Epithelial cell of proximal tubule (primary cell): ENCODE measurements at regions not wholly inside any gene's neighbourhood (a gene's known extent, or its start where the extent isn't known, plus 50 kb on each side); places are given as distances from the start of the nearest gene placed in this dataset.

Source experiments
- DNase-seq: peaks from one replicate; pipeline ENCODE4 v3.0.0-alpha.2; 2011; ENCODE audit warnings: low read depth
- H3K4me3 ChIP-seq: 2 replicates; pipeline ENCODE4 v1.5.1; 2011; ENCODE audit warnings: low read depth, mild to moderate bottlenecking, low read length
- TF ChIP-seq, protein P1 (sequence below): conservative IDR thresholded peaks from 2 replicates; pipeline ENCODE4 v1.5.1; 2012; ENCODE audit warnings: low read depth, mild to moderate bottlenecking, low read length

DNA sequence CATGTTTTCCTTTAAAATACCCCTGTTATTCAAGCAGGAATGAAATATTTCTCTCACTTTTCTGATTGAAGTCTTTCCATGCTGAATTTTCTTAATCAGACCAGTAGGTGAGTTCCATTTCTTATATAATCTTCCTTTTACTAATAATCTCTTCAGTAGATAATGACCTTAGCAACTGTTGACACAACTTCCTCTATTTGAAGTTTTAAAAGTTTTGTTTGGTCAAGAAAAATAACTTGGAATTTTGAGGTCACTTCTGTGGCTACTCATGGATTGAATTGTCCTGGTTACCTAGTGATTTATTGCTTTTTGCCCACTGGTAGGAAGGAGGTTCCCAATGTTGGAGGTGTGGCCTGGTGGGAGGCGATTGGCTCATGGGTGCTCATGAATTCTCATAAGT lies 70.6 kb upstream of the PAXBP1 start:
- no peak for DNase-seq
- TF ChIP-seq, protein P1, sequence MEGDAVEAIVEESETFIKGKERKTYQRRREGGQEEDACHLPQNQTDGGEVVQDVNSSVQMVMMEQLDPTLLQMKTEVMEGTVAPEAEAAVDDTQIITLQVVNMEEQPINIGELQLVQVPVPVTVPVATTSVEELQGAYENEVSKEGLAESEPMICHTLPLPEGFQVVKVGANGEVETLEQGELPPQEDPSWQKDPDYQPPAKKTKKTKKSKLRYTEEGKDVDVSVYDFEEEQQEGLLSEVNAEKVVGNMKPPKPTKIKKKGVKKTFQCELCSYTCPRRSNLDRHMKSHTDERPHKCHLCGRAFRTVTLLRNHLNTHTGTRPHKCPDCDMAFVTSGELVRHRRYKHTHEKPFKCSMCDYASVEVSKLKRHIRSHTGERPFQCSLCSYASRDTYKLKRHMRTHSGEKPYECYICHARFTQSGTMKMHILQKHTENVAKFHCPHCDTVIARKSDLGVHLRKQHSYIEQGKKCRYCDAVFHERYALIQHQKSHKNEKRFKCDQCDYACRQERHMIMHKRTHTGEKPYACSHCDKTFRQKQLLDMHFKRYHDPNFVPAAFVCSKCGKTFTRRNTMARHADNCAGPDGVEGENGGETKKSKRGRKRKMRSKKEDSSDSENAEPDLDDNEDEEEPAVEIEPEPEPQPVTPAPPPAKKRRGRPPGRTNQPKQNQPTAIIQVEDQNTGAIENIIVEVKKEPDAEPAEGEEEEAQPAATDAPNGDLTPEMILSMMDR: no peak
- no peak overlapping the region for H3K4me3 ChIP-seq

DNA sequence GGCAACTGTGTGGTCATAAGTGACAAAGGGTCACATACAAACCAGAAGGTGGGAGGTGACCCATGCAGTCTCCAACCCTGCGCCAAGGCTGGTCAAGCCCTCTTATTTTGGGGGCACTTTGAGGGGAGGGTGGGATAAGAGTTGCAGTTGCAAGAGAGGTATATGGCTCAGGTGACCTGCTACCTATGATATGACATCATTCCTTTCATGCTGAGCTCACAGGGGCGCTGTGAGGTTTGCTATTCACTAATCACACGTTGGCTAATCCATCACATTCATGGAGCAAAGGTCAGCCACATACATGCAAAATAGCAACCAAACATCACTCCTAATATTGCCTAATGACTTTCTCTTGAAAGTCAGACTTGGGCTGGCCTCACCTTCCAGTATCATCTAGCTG lies 72.0 kb upstream of the PAXBP1 start:
- TF ChIP-seq, protein P1: no peak
- DNase-seq: no peak
- no peak overlapping the region for H3K4me3 ChIP-seq

DNA sequence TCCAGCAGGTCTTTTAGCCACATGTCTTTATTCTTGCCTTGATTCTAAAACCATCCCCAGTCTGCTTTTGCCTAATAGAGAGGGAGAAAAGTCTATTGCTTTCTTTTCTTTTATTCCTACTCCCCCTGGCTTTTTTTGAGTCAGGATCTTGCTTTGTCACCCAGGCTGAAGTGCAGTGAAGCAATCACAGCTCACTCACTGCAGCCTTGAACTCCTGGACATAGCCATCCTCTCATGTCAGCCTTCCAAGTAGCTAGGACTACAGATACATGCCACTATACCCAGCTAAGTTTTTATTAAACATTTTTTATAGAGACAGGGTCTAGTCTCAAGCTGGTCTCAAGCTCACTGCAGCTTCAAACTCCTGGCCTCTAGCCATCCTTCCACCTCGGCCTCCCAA lies 72.5 kb upstream of the PAXBP1 start:
- DNase-seq: no peak
- no peak overlapping the region for H3K4me3 ChIP-seq
- TF ChIP-seq, protein P1: no peak

DNA sequence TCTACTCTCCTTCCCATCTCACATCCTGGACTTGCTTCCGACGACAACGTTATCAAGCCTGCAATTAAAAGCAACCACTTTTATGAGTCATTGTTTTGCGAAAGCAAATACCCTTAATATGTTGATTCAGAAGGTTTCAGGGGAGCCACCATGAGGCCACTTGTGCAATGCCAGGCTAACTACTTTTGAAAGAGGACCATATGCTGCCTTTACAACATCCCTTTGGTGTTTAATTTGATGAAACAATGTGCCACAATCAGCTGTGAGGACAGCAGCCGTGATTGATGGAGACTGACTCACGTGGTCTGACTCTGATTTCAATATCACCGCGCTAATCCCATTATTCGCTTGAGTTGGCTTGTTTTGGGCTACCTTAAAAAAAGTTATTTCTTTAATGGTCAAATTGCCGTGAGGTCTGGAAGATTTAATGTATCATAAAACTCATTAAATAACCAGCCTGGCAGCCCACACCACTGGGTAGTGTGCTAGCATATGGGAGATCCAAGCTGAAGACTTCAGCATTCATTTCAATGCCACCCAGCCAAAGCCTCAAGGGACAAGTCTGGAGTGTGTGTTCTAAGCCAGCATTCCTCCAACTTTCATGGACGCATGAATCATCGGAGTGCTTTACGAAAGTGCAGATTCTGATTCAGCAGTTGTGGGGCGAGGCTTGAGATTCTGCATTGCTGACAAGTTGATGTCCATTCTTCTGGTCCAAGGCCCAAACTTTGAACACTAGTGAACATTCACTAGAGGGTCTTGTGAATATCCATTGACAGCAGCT lies 73.3 kb upstream of the PAXBP1 start:
- H3K4me3 ChIP-seq: no peak overlapping the region
- TF ChIP-seq, protein P1: peak; percentile 37
- DNase-seq: no peak

DNA sequence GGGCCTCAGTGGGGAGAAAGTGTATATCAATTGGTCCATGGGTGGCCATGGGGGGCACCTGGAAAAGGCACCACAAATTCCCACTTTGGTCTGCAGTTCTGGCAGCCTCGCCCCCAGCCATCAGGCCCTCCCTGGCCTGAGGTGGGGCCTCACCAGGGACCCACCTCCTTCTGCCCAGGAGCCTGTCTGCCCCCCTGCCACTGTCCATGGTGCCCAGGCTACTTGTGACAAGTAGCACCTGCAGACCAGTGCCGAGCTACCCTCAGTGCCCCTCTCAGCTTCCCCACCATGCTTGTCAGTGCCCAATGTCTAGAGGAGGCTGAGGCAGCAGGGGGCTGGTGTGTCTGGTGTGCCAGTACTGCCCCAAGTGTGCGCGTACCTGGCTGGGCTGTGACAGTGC lies 87.1 kb upstream of the PAXBP1 start:
- TF ChIP-seq, protein P1: no peak
- no peak overlapping the region for H3K4me3 ChIP-seq
- DNase-seq: no peak

DNA sequence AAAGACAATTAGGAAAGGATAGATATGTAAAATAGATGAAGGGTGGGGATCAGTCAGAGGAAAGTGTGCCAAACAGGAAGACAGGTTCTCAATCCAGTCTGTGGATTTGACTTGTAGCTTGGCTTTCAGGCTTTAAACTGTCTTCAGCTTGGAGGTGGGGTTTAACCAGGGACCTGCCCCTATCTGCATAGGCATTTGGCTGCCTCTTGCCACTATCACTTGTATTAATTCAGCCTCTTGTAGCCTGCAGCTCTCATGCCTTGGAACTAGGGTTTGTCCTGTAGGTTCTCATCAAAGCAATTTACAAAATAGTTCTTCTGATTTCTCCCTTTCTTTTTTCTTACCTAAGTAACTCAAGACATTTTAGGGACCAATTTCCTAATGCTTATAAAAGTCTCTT lies 88.8 kb upstream of the PAXBP1 start:
- no peak overlapping the region for H3K4me3 ChIP-seq
- DNase-seq: no peak
- TF ChIP-seq, protein P1: no peak

DNA sequence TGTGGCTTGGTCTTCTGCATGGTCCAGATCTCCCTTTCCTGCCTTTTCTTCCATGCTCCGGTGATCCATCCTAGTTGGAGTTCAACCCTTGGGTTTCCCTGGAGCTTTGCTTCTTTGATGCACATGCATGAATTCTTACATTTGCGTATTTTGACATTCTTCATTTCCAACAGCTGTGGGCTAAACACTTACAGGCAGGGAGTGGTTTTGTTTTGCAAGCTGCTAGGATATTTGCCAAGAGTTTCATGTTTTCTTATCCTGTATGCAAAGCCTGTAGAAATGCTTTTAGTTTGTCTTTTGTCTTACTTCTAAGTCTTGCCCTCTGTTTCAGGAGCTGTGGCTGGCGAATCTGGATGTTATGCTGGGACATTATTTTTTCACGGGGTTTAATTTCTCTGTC lies 90.3 kb upstream of the PAXBP1 start:
- TF ChIP-seq, protein P1: no peak
- no peak overlapping the region for H3K4me3 ChIP-seq
- DNase-seq: no peak
